SK-N-SH treated with all-trans-retinoic acid at 6 μM for 48 hours (cell line): ENCODE measurements at regions not wholly inside any gene's neighbourhood (a gene's known extent, or its start where the extent isn't known, plus 50 kb on each side); places are given as distances from the start of the nearest gene placed in this dataset.

ENCODE experiments used
- ATAC-seq: fragments of 200-7000 bp; cut with Tn5 transposase; 3 replicates; pipeline ENCODE4 v1.9.1; 2020; ENCODE audit warnings: mild to moderate bottlenecking, moderate library complexity
- ARNTL ChIP-seq: fragments of 450-650 bp; formaldehyde crosslinking; IDR thresholded peaks from 2 replicates; pipeline ENCODE4 v1.5.0; 2020; ENCODE audit warnings: low read depth, mild to moderate bottlenecking, moderate library complexity, borderline replicate concordance
- BACH2 ChIP-seq: fragments of 250-450 bp; sonication (Bioruptor Pico); IDR thresholded peaks from 2 replicates; pipeline ENCODE4 v1.9.0; 2021; ENCODE audit warnings: mild to moderate bottlenecking, borderline replicate concordance
- CREB5 ChIP-seq: fragments of 250-450 bp; sonication (Bioruptor Pico); IDR thresholded peaks from 2 replicates; pipeline ENCODE4 v1.5.1; 2020; ENCODE audit warnings: low read depth, mild to moderate bottlenecking, moderate library complexity
- CSDC2 ChIP-seq: fragments of 250-450 bp; sonication (Bioruptor Pico); IDR thresholded peaks from 2 replicates; pipeline ENCODE4 v1.5.0; 2020; ENCODE audit warnings: mild to moderate bottlenecking, moderate library complexity
- ISL1 ChIP-seq: fragments of 250-450 bp; sonication (Bioruptor Pico); IDR thresholded peaks from 2 replicates; pipeline ENCODE4 v2.1.2; 2022; ENCODE audit warnings: mild to moderate bottlenecking, moderate library complexity
- OSR1 ChIP-seq: fragments of 250-450 bp; sonication (Bioruptor Pico); IDR thresholded peaks from 2 replicates; pipeline ENCODE4 v1.8.0; 2022; ENCODE audit warnings: moderate library complexity, mild to moderate bottlenecking, inconsistent platforms
- PATZ1 ChIP-seq: fragments of 250-450 bp; sonication (Bioruptor Pico); IDR thresholded peaks from 2 replicates; pipeline ENCODE4 v1.8.0; 2020; ENCODE audit warnings: mild to moderate bottlenecking, moderate library complexity, borderline replicate concordance
- POU6F1 ChIP-seq: fragments of 250-450 bp; sonication (Bioruptor Pico); IDR thresholded peaks from 2 replicates; pipeline ENCODE4 v1.8.0; 2021; ENCODE audit warnings: low read depth, mild to moderate bottlenecking, moderate library complexity, borderline replicate concordance
- PPARA ChIP-seq: fragments of 250-450 bp; sonication (Bioruptor Pico); IDR thresholded peaks from 2 replicates; pipeline ENCODE4 v1.5.0; 2020; ENCODE audit warnings: mild to moderate bottlenecking, borderline replicate concordance
- RARB ChIP-seq: fragments of 250-450 bp; sonication (Bioruptor Pico); IDR thresholded peaks from 2 replicates; pipeline ENCODE4 v1.8.0; 2021; ENCODE audit warnings: mild to moderate bottlenecking, moderate library complexity
- SNAI2 ChIP-seq: fragments of 250-450 bp; sonication (Bioruptor Pico); IDR thresholded peaks from 2 replicates; pipeline ENCODE4 v1.5.0; 2020; ENCODE audit warnings: mild to moderate bottlenecking, moderate library complexity
- TCF4 ChIP-seq: fragments of 250-450 bp; sonication (Bioruptor Pico); IDR thresholded peaks from 2 replicates; pipeline ENCODE4 v1.8.0; 2021; ENCODE audit warnings: mild to moderate bottlenecking, moderate library complexity, borderline replicate concordance
- TOX ChIP-seq: fragments of 250-450 bp; sonication (Bioruptor Pico); IDR thresholded peaks from 2 replicates; pipeline ENCODE4 v1.8.0; 2021; ENCODE audit warnings: mild to moderate bottlenecking, moderate library complexity, borderline replicate concordance
- TSHZ2 ChIP-seq: fragments of 250-450 bp; sonication (Bioruptor Pico); IDR thresholded peaks from 2 replicates; pipeline ENCODE4 v1.5.0; 2020; ENCODE audit warnings: mild to moderate bottlenecking, moderate library complexity
- ZC3H10 ChIP-seq: fragments of 250-450 bp; sonication (Bioruptor Pico); IDR thresholded peaks from 2 replicates; pipeline ENCODE4 v1.5.1; 2021; ENCODE audit warnings: mild to moderate bottlenecking, moderate library complexity
- ZFP3 ChIP-seq: fragments of 250-450 bp; sonication (Bioruptor Pico); IDR thresholded peaks from 2 replicates; pipeline ENCODE4 v1.5.0; 2020; ENCODE audit warnings: mild to moderate bottlenecking, moderate library complexity
- ZNF565 ChIP-seq: fragments of 450-650 bp; formaldehyde crosslinking; conservative IDR thresholded peaks from 2 replicates; pipeline ENCODE4 v1.5.0; 2020; ENCODE audit warnings: low read depth, mild to moderate bottlenecking, moderate library complexity
- ZNF70 ChIP-seq: fragments of 450-650 bp; formaldehyde crosslinking; IDR thresholded peaks from 2 replicates; pipeline ENCODE4 v1.5.0; 2020; ENCODE audit warnings: mild to moderate bottlenecking, moderate library complexity

GRCh38 chr3:176354843-176355242, 842.4 kb downstream of the TBL1XR1 start (continued):
- TF ChIP-seq OSR1 (CRISPR knock-in tag) (no peak), ISL1 (peak; percentile 88), TOX (CRISPR knock-in tag) (no peak)

- ATAC-seq, result no peak
- no peak for TF ChIP-seq ZNF70
- TF ChIP-seq RARB (CRISPR knock-in tag), result no peak
- no peak for TF ChIP-seq ARNTL (CRISPR knock-in tag)
- no peak for TF ChIP-seq TSHZ2 (CRISPR knock-in tag)
- TF ChIP-seq ZC3H10 (CRISPR knock-in tag), result no peak
- no peak for TF ChIP-seq BACH2 (CRISPR knock-in tag)
- TF ChIP-seq ZNF565 (CRISPR knock-in tag), result no peak
- no peak for TF ChIP-seq CREB5 (CRISPR knock-in tag)
Measured at GRCh38 chr3:176352716-176353334, 844.5 kb downstream of the TBL1XR1 start.

- TF ChIP-seq TCF4 (no peak), ZNF565 (CRISPR knock-in tag) (no peak), TOX (CRISPR knock-in tag) (no peak), ZFP3 (no peak)
- ATAC-seq, result no peak
Measured at GRCh38 chr3:176351408-176351807, 845.9 kb downstream of the TBL1XR1 start.

GRCh38 chr3:176349706-176350105, 847.6 kb downstream of the TBL1XR1 start:
- no peak for ATAC-seq
- TF ChIP-seq PPARA (CRISPR knock-in tag), result no peak
- TF ChIP-seq ZNF565 (CRISPR knock-in tag), result no peak
- TF ChIP-seq ARNTL (CRISPR knock-in tag), result no peak
- TF ChIP-seq ISL1, result no peak
- TF ChIP-seq TCF4, result no peak
- no peak for TF ChIP-seq PATZ1 (CRISPR knock-in tag)
- no peak for TF ChIP-seq SNAI2 (CRISPR knock-in tag)
- TF ChIP-seq TSHZ2 (CRISPR knock-in tag), result no peak
- no peak for TF ChIP-seq POU6F1 (CRISPR knock-in tag)
- TF ChIP-seq ZFP3, result no peak
- no peak for TF ChIP-seq CREB5 (CRISPR knock-in tag)
- TF ChIP-seq TOX (CRISPR knock-in tag), result no peak
- TF ChIP-seq CSDC2, result no peak
- no peak for TF ChIP-seq ZC3H10 (CRISPR knock-in tag)
- TF ChIP-seq RARB (CRISPR knock-in tag), result no peak
